PFSK-1 (cell line): ENCODE measurements at regions not wholly inside any gene's neighbourhood (a gene's known extent, or its start where the extent isn't known, plus 50 kb on each side); places are given as distances from the start of the nearest gene placed in this dataset.

ENCODE experiments used
- FOXP2 ChIP-seq: optimal IDR thresholded peaks from 2 replicates; pipeline ENCODE3; 2011; ENCODE audit warnings: borderline replicate concordance, control low read depth, inconsistent platforms; ENCODE audit not compliant: insufficient read depth; ENCODE audit errors: extremely low read length, extremely low read depth
- POLR2AphosphoS5 ChIP-seq: IDR thresholded peaks from 2 replicates; pipeline ENCODE4 v1.6.1; 2012; ENCODE audit warnings: low read depth, mild to moderate bottlenecking, control low read depth, low read length, moderate library complexity
- REST ChIP-seq, 2 experiments: IDR thresholded peaks; 2 replicates each; pipeline versions ENCODE4 v1.6.1 to v1.8.0; 2011 to 2012; ENCODE audit warnings: low read depth in 2 of 2, low read length in 2 of 2, control low read depth in 1 of 2, inconsistent platforms in 1 of 2, mild to moderate bottlenecking in 1 of 2, moderate library complexity in 1 of 2; ENCODE audit not compliant: insufficient read depth in 1 of 2
- SIN3A ChIP-seq: IDR thresholded peaks from 2 replicates; pipeline ENCODE4 v1.6.1; 2012; ENCODE audit warnings: mild to moderate bottlenecking, low read length, moderate library complexity, borderline replicate concordance; ENCODE audit not compliant: insufficient read depth
- TAF1 ChIP-seq: IDR thresholded peaks from 2 replicates; pipeline ENCODE4 v1.6.1; 2012; ENCODE audit warnings: low read length, control low read depth, borderline replicate concordance; ENCODE audit not compliant: insufficient read depth

GRCh38 chr1:96036763-96037162 lies 684.8 kb upstream of the PTBP2 start:
- TF ChIP-seq SIN3A (no peak), FOXP2 (no peak), REST (IDR thresholded peaks at IDR 0.05; ENCODE audit: insufficient read depth in 1 of 2, low read depth in 2 of 2, low read length in 2 of 2) (no peak), TAF1 (no peak), POLR2AphosphoS5 (no peak)

GRCh38 chr1:96038636-96039035 lies 682.9 kb upstream of the PTBP2 start:
- TF ChIP-seq REST (IDR thresholded peaks at IDR 0.05; ENCODE audit: insufficient read depth in 1 of 2, low read depth in 2 of 2, low read length in 2 of 2) (no peak), TAF1 (no peak), POLR2AphosphoS5 (no peak), FOXP2 (no peak), SIN3A (no peak)

- TF ChIP-seq FOXP2 (no peak), TAF1 (no peak), REST (IDR thresholded peaks at IDR 0.05; ENCODE audit: insufficient read depth in 1 of 2, low read depth in 2 of 2, low read length in 2 of 2) (no peak), SIN3A (no peak), POLR2AphosphoS5 (no peak)
Observed at GRCh38 chr1:96039910-96040309, 681.7 kb upstream of the PTBP2 start.

- TF ChIP-seq SIN3A (no peak), FOXP2 (no peak), POLR2AphosphoS5 (no peak), REST (IDR thresholded peaks at IDR 0.05; ENCODE audit: insufficient read depth in 1 of 2, low read depth in 2 of 2, low read length in 2 of 2) (no peak), TAF1 (no peak)
Observed at GRCh38 chr1:96041470-96041869, 680.1 kb upstream of the PTBP2 start.

GRCh38 chr1:96048572-96049212 lies 672.9 kb upstream of the PTBP2 start:
- TF ChIP-seq SIN3A = no peak
- no peak for TF ChIP-seq REST (IDR thresholded peaks at IDR 0.05; ENCODE audit: insufficient read depth in 1 of 2, low read depth in 2 of 2, low read length in 2 of 2)
- TF ChIP-seq TAF1 = no peak
- TF ChIP-seq POLR2AphosphoS5 = no peak
- TF ChIP-seq FOXP2 = no peak
